HEK293T (cell line): ENCODE measurements at regions not wholly inside any gene's neighbourhood (a gene's known extent, or its start where the extent isn't known, plus 50 kb on each side); places are given as distances from the start of the nearest gene placed in this dataset.

Source experiments
- ARNT ChIP-seq: fragments of 450-650 bp; IDR thresholded peaks from 2 replicates; pipeline ENCODE4 v1.6.1; 2017; ENCODE audit warnings: mild to moderate bottlenecking
- BHLHE40 ChIP-seq: fragments of 450-650 bp; IDR thresholded peaks from 2 replicates; pipeline ENCODE4 v1.6.1; 2016; ENCODE audit warnings: mild to moderate bottlenecking, moderate library complexity, borderline replicate concordance
- ELF4 ChIP-seq: fragments of 450-650 bp; IDR thresholded peaks from 2 replicates; pipeline ENCODE4 v1.6.1; 2017; ENCODE audit warnings: antibody characterized with exemption
- FOXA1 ChIP-seq: fragments of 450-650 bp; IDR thresholded peaks from 2 replicates; pipeline ENCODE4 v1.6.1; 2016; ENCODE audit warnings: mild to moderate bottlenecking
- FOXK2 ChIP-seq: fragments of 450-650 bp; IDR thresholded peaks from 2 replicates; pipeline ENCODE4 v1.6.1; 2016; ENCODE audit warnings: mild to moderate bottlenecking
- FOXM1 ChIP-seq: fragments of 450-650 bp; IDR thresholded peaks from 2 replicates; pipeline ENCODE4 v1.6.1; 2017; ENCODE audit warnings: mild to moderate bottlenecking, borderline replicate concordance
- L3MBTL2 ChIP-seq: fragments of 450-650 bp; conservative IDR thresholded peaks from 2 replicates; pipeline ENCODE4 v1.6.1; 2016; ENCODE audit warnings: mild to moderate bottlenecking
- NFRKB ChIP-seq: fragments of 450-650 bp; IDR thresholded peaks from 2 replicates; pipeline ENCODE4 v1.6.1; 2016; ENCODE audit warnings: mild to moderate bottlenecking, moderate library complexity
- PKNOX1 ChIP-seq: fragments of 450-650 bp; IDR thresholded peaks from 2 replicates; pipeline ENCODE4 v1.6.1; 2016
- SP1 ChIP-seq: fragments of 450-650 bp; IDR thresholded peaks from 2 replicates; pipeline ENCODE4 v1.6.1; 2017
- TARDBP ChIP-seq: fragments of 450-650 bp; IDR thresholded peaks from 2 replicates; pipeline ENCODE4 v1.6.1; 2016
- ZNF384 ChIP-seq: fragments of 450-650 bp; IDR thresholded peaks from 2 replicates; pipeline ENCODE4 v1.6.1; 2016

GRCh38 chr1:194476872-194477271 is 1290.5 kb upstream of the B3GALT2 start:
- no peak for TF ChIP-seq NFRKB
- no peak for TF ChIP-seq FOXK2
- TF ChIP-seq BHLHE40: no peak
- no peak for TF ChIP-seq L3MBTL2
- no peak for TF ChIP-seq FOXA1
- TF ChIP-seq SP1: no peak
- no peak for TF ChIP-seq PKNOX1
- no peak for TF ChIP-seq ELF4
- no peak for TF ChIP-seq TARDBP
- no peak for TF ChIP-seq ZNF384
- no peak for TF ChIP-seq FOXM1
- no peak for TF ChIP-seq ARNT
